Naive thymus-derived CD4-positive, alpha-beta T cell (primary cell): ENCODE measurements at regions not wholly inside any gene's neighbourhood (a gene's known extent, or its start where the extent isn't known, plus 50 kb on each side); places are given as distances from the start of the nearest gene placed in this dataset.

Source experiments
- ATAC-seq: fragments of 150-1000 bp; cut with Tn5 transposase; 2 replicates; pipeline ENCODE4 v1.10.0; 2021; ENCODE audit warnings: mild to moderate bottlenecking, moderate library complexity
- CTCF ChIA-PET: fragments of 350-600 bp; sonication (Branson Sonifier 250); formaldehyde crosslinking; loops from one replicate; lab custom pipeline; 2021; ENCODE audit warnings: antibody characterized with exemption; lab: Charles Lee
- POLR2A ChIA-PET: fragments of 350-600 bp; sonication (Branson Sonifier 250); formaldehyde crosslinking; loops from one replicate; lab custom pipeline; 2021; ENCODE audit warnings: antibody characterized with exemption, inconsistent platforms; lab: Charles Lee
- DNase-seq, 9 donors: peaks; one replicate each; pipeline versions ENCODE4 v3.0.0 to v3.0.0-alpha.2; 2020 to 2022; ENCODE audit warnings: mixed read lengths in 1 of 9
- H3K27ac ChIP-seq: one replicate; pipeline ENCODE4 v1.7.0; 2013; ENCODE audit warnings: mild to moderate bottlenecking, low read depth, low read length, moderate library complexity
- H3K27me3 ChIP-seq, 2 donors: one replicate each; pipeline ENCODE4 v1.7.0; 2013; ENCODE audit warnings: low read length in 2 of 2, mild to moderate bottlenecking in 2 of 2, moderate library complexity in 2 of 2; ENCODE audit not compliant: control insufficient read depth in 2 of 2, insufficient read depth in 2 of 2
- H3K36me3 ChIP-seq, 3 experiments: 1 replicate in 2 of 3; 2 replicates in 1 of 3; pipeline ENCODE4 v1.7.0; 2013; ENCODE audit warnings: low read length in 3 of 3, mild to moderate bottlenecking in 3 of 3, moderate library complexity in 1 of 3; ENCODE audit not compliant: insufficient read depth in 3 of 3, control insufficient read depth in 2 of 3
- H3K4me1 ChIP-seq, 2 donors: one replicate each; pipeline ENCODE4 v1.7.0; 2013; ENCODE audit warnings: low read length in 2 of 2, mild to moderate bottlenecking in 2 of 2, moderate library complexity in 1 of 2; ENCODE audit not compliant: control insufficient read depth in 2 of 2, insufficient read depth in 2 of 2
- H3K4me3 ChIP-seq: 2 replicates; pipeline ENCODE4 v1.7.0; 2013; ENCODE audit warnings: mild to moderate bottlenecking, low read length
- H3K9me3 ChIP-seq, 3 experiments: 1 replicate in 2 of 3; 2 replicates in 1 of 3; pipeline ENCODE4 v1.7.0; 2013; ENCODE audit warnings: low read length in 3 of 3; ENCODE audit not compliant: control insufficient read depth in 2 of 3
- H3K27ac Mint-ChIP-seq, 9 donors: one replicate each; pipeline ENCODE4 v1.8.0; 2020 to 2022; ENCODE audit warnings: mixed read lengths in 9 of 9, mild to moderate bottlenecking in 8 of 9, moderate library complexity in 5 of 9, inconsistent platforms in 2 of 9
- H3K27me3 Mint-ChIP-seq, 5 donors: one replicate each; pipeline ENCODE4 v1.8.0; 2021 to 2022; ENCODE audit warnings: mixed read lengths in 5 of 5, mild to moderate bottlenecking in 1 of 5
- H3K36me3 Mint-ChIP-seq, 5 donors: one replicate each; pipeline ENCODE4 v1.8.0; 2020 to 2022; ENCODE audit warnings: mixed read lengths in 5 of 5, mild to moderate bottlenecking in 3 of 5, inconsistent platforms in 1 of 5
- H3K4me1 Mint-ChIP-seq, 7 donors: one replicate each; pipeline ENCODE4 v1.8.0; 2020 to 2022; ENCODE audit warnings: mixed read lengths in 7 of 7, mild to moderate bottlenecking in 3 of 7, inconsistent platforms in 1 of 7
- H3K4me3 Mint-ChIP-seq, 10 donors: one replicate each; pipeline ENCODE4 v1.8.0; 2020 to 2022; ENCODE audit warnings: mild to moderate bottlenecking in 10 of 10, mixed read lengths in 10 of 10, moderate library complexity in 6 of 10, inconsistent platforms in 2 of 10
- H3K9me3 Mint-ChIP-seq, 11 donors: one replicate each; pipeline ENCODE4 v1.8.0; 2020 to 2022; ENCODE audit warnings: mixed read lengths in 11 of 11, mild to moderate bottlenecking in 4 of 11, inconsistent platforms in 1 of 11, moderate library complexity in 1 of 11
- intact Hi-C, 2 donors: fragments of 100-400 bp; cut with micrococcal nuclease; formaldehyde crosslinking; loops; one replicate each; pipeline ENCODE4 v1.15.1; 2023

- no peaks in the 10 kb centered on the region for H3K9me3 Mint-ChIP-seq
- H3K4me1 Mint-ChIP-seq: no peaks in the 10 kb centered on the region
- CTCF ChIA-PET: no interaction called here
- H3K4me3 ChIP-seq: no peak overlapping the region
- no peaks in the 10 kb centered on the region for H3K36me3 ChIP-seq
- H3K27ac Mint-ChIP-seq: no peak overlapping the region
- no peak for ATAC-seq
- no peaks in the 10 kb centered on the region for H3K27me3 ChIP-seq
- peaks cover 0 to 24% (median 8%) of the 10 kb centered on the region in 5 donors for H3K27me3 Mint-ChIP-seq
- POLR2A ChIA-PET: no interaction called here
- intact Hi-C loops: no loop called here
- no peak overlapping the region for H3K27ac ChIP-seq
- no peaks in the 10 kb centered on the region for H3K36me3 Mint-ChIP-seq
- H3K4me1 ChIP-seq: no peaks in the 10 kb centered on the region
- H3K9me3 ChIP-seq: no peaks in the 10 kb centered on the region
- H3K4me3 Mint-ChIP-seq: no peak overlapping the region
- DNase-seq: no peak
These were observed 283.5 kb downstream of the C4orf33 start for GRCh38 chr4:129379429-129379828.

GRCh38 chr4:129384974-129385373 is 289.0 kb downstream of the C4orf33 start:
- Histone ChIP-seq H3K27ac (no peak overlapping the region), H3K9me3 (no peaks in the 10 kb centered on the region), H3K4me3 (no peak overlapping the region), H3K36me3 (no peaks in the 10 kb centered on the region), H3K4me1 (no peaks in the 10 kb centered on the region), H3K27me3 (no peaks in the 10 kb centered on the region)
- no peaks in the 10 kb centered on the region for H3K36me3 Mint-ChIP-seq
- DNase-seq: no peak
- CTCF ChIA-PET: no interaction called here
- no peak overlapping the region for H3K27ac Mint-ChIP-seq
- POLR2A ChIA-PET: no interaction called here
- intact Hi-C loops: no loop called here
- H3K4me1 Mint-ChIP-seq: no peaks in the 10 kb centered on the region
- ATAC-seq: no peak
- H3K27me3 Mint-ChIP-seq: peaks cover 0 to 24% (median 5%) of the 10 kb centered on the region in 5 donors
- H3K9me3 Mint-ChIP-seq: peaks cover 0 to 13% (median 0%) of the 10 kb centered on the region in 11 donors
- no peak overlapping the region for H3K4me3 Mint-ChIP-seq

- Histone ChIP-seq H3K36me3 (no peaks in the 10 kb centered on the region), H3K27me3 (no peaks in the 10 kb centered on the region), H3K27ac (no peak overlapping the region), H3K4me1 (no peaks in the 10 kb centered on the region), H3K4me3 (no peak overlapping the region), H3K9me3 (no peaks in the 10 kb centered on the region)
- intact Hi-C loops: no loop called here
- CTCF ChIA-PET: no interaction called here
- POLR2A ChIA-PET: no interaction called here
- DNase-seq (no peak), ATAC-seq (no peak)
- Mint-ChIP-seq H3K9me3 (peaks cover 0 to 13% (median 0%) of the 10 kb centered on the region in 11 donors), H3K4me3 (no peak overlapping the region), H3K4me1 (no peaks in the 10 kb centered on the region), H3K27me3 (peaks cover 0 to 10% (median 5%) of the 10 kb centered on the region in 5 donors), H3K36me3 (no peaks in the 10 kb centered on the region), H3K27ac (no peak overlapping the region)
These were observed 291.7 kb downstream of the C4orf33 start for GRCh38 chr4:129387666-129388065.

GRCh38 chr4:129393976-129394375 is 298.0 kb downstream of the C4orf33 start:
- Mint-ChIP-seq H3K4me1 (no peaks in the 10 kb centered on the region), H3K4me3 (no peak overlapping the region), H3K27me3 (peaks cover 0 to 10% (median 4%) of the 10 kb centered on the region in 5 donors), H3K27ac (no peak overlapping the region), H3K9me3 (peaks cover 0 to 7% (median under 1%) of the 10 kb centered on the region in 11 donors), H3K36me3 (no peaks in the 10 kb centered on the region)
- ChIA-PET POLR2A (no interaction called here), CTCF (no interaction called here)
- Histone ChIP-seq H3K9me3 (no peaks in the 10 kb centered on the region), H3K4me3 (no peak overlapping the region), H3K36me3 (no peaks in the 10 kb centered on the region), H3K27ac (no peak overlapping the region), H3K27me3 (no peaks in the 10 kb centered on the region), H3K4me1 (no peaks in the 10 kb centered on the region)
- intact Hi-C loops: no loop called here
- ATAC-seq: no peak
- DNase-seq: no peak

GRCh38 chr4:129394635-129395034 is 298.7 kb downstream of the C4orf33 start:
- no peaks in the 10 kb centered on the region for H3K36me3 Mint-ChIP-seq
- ChIA-PET CTCF (no interaction called here), POLR2A (no interaction called here)
- H3K27me3 ChIP-seq: no peaks in the 10 kb centered on the region
- no peak overlapping the region for H3K4me3 Mint-ChIP-seq
- peaks cover 0 to 9% (median 5%) of the 10 kb centered on the region in 11 donors for H3K9me3 Mint-ChIP-seq
- DNase-seq (no peak), ATAC-seq (no peak)
- no peak overlapping the region for H3K27ac Mint-ChIP-seq
- H3K36me3 ChIP-seq: no peaks in the 10 kb centered on the region
- no peaks in the 10 kb centered on the region for H3K9me3 ChIP-seq
- no peaks in the 10 kb centered on the region for H3K4me1 ChIP-seq
- intact Hi-C loops: no loop called here
- no peak overlapping the region for H3K4me3 ChIP-seq
- H3K27me3 Mint-ChIP-seq: peaks cover 0 to 5% (median 0%) of the 10 kb centered on the region in 5 donors
- no peak overlapping the region for H3K27ac ChIP-seq
- H3K4me1 Mint-ChIP-seq: no peaks in the 10 kb centered on the region

GRCh38 chr4:129403848-129404247 is 307.9 kb downstream of the C4orf33 start:
- ATAC-seq (no peak), DNase-seq (no peak)
- H3K36me3 ChIP-seq: no peaks in the 10 kb centered on the region
- Mint-ChIP-seq H3K9me3 (peaks cover 0 to 15% (median 5%) of the 10 kb centered on the region in 11 donors), H3K36me3 (no peaks in the 10 kb centered on the region), H3K27ac (no peak overlapping the region), H3K4me1 (no peaks in the 10 kb centered on the region), H3K4me3 (no peak overlapping the region), H3K27me3 (peaks cover 0 to 11% (median 0%) of the 10 kb centered on the region in 5 donors)
- POLR2A ChIA-PET: no interaction called here
- no peaks in the 10 kb centered on the region for H3K27me3 ChIP-seq
- H3K4me1 ChIP-seq: no peaks in the 10 kb centered on the region
- intact Hi-C loops: no loop called here
- no peaks in the 10 kb centered on the region for H3K9me3 ChIP-seq
- H3K27ac ChIP-seq: no peak overlapping the region
- CTCF ChIA-PET: no interaction called here
- H3K4me3 ChIP-seq: no peak overlapping the region

- no peaks in the 10 kb centered on the region for H3K36me3 ChIP-seq
- DNase-seq: no peak
- Mint-ChIP-seq H3K27me3 (peaks cover 0 to 7% (median 0%) of the 10 kb centered on the region in 5 donors), H3K4me3 (no peak overlapping the region), H3K4me1 (no peaks in the 10 kb centered on the region), H3K9me3 (peaks cover 0 to 6% (median 0%) of the 10 kb centered on the region in 11 donors), H3K36me3 (no peaks in the 10 kb centered on the region), H3K27ac (no peak overlapping the region)
- H3K27me3 ChIP-seq: no peaks in the 10 kb centered on the region
- ChIA-PET POLR2A (no interaction called here), CTCF (interaction anchor here (0.5 kb wide), 1 partner anchor 48 kb away, joined by 3 read pairs; no protein-coding TSS in a partner anchor)
- no peaks in the 10 kb centered on the region for H3K9me3 ChIP-seq
- no peaks in the 10 kb centered on the region for H3K4me1 ChIP-seq
- H3K27ac ChIP-seq: no peak overlapping the region
- H3K4me3 ChIP-seq: no peak overlapping the region
- no peak for ATAC-seq
- intact Hi-C loops: no loop called here
These were observed 314.2 kb downstream of the C4orf33 start for GRCh38 chr4:129410115-129410514.
